Effector CD8-positive, alpha-beta T cell (primary cell): ENCODE measurements at regions not wholly inside any gene's neighbourhood (a gene's known extent, or its start where the extent isn't known, plus 50 kb on each side); places are given as distances from the start of the nearest gene placed in this dataset.
"Not testable (repeated sequence)": the region's sequence is repeated elsewhere in the genome, so short reads cannot be mapped to it uniquely, and the experiment has no call there.

Experiments
- DNase-seq: peaks from one replicate; lab custom pipeline; 2025; lab: John Stamatoyannopoulos, UW

GRCh38 chr12:114616081-114616480 lies 67.9 kb downstream of the TBX3 start:
- DNase-seq, result no peak

GRCh38 chr12:114614040-114614439 lies 69.9 kb downstream of the TBX3 start:
- no peak for DNase-seq

- DNase-seq, result no peak
Observed at GRCh38 chr12:114612062-114612461, 71.9 kb downstream of the TBX3 start.

GRCh38 chr12:114611145-114612018 lies 72.6 kb downstream of the TBX3 start:
- no peak for DNase-seq

- DNase-seq, result no peak
Observed at GRCh38 chr12:114608509-114608908, 75.5 kb downstream of the TBX3 start.

GRCh38 chr12:114605918-114606317 lies 78.1 kb downstream of the TBX3 start:
- no peak for DNase-seq

GRCh38 chr12:114604606-114605005 lies 79.4 kb downstream of the TBX3 start:
- DNase-seq, result no peak

GRCh38 chr12:114600584-114600983 lies 83.4 kb downstream of the TBX3 start:
- not testable (repeated sequence) for DNase-seq

- no peak for DNase-seq
Observed at GRCh38 chr12:114598111-114598510, 85.9 kb downstream of the TBX3 start.

- no peak for DNase-seq
Observed at GRCh38 chr12:114592946-114593345, 91.0 kb downstream of the TBX3 start.

GRCh38 chr12:114588061-114588460 lies 95.9 kb downstream of the TBX3 start:
- DNase-seq, result no peak

- no peak for DNase-seq
Observed at GRCh38 chr12:114580306-114580705, 103.7 kb downstream of the TBX3 start.

- DNase-seq, result no peak
Observed at GRCh38 chr12:114579389-114579788, 104.6 kb downstream of the TBX3 start.

- no peak for DNase-seq
Observed at GRCh38 chr12:114562654-114563053, 121.3 kb downstream of the TBX3 start.

- no peak for DNase-seq
Observed at GRCh38 chr12:114555451-114555850, 128.5 kb downstream of the TBX3 start.

GRCh38 chr12:114547636-114548035 lies 136.3 kb downstream of the TBX3 start:
- no peak for DNase-seq

- DNase-seq, result no peak
Observed at GRCh38 chr12:114530417-114530816, 124.5 kb upstream of the TBX5 start.

GRCh38 chr12:114529966-114530365 lies 124.0 kb upstream of the TBX5 start:
- DNase-seq, result no peak

GRCh38 chr12:114528766-114529165 lies 122.8 kb upstream of the TBX5 start:
- no peak for DNase-seq

- not testable (repeated sequence) for DNase-seq
Observed at GRCh38 chr12:114521160-114521559, 115.2 kb upstream of the TBX5 start.

GRCh38 chr12:114512351-114512750 lies 106.4 kb upstream of the TBX5 start:
- no peak for DNase-seq

- peak; percentile 19 for DNase-seq
Observed at GRCh38 chr12:114508529-114509129, 102.7 kb upstream of the TBX5 start.

GRCh38 chr12:114506651-114507050 lies 100.7 kb upstream of the TBX5 start:
- DNase-seq, result no peak
